ENCODE measurements at regions not wholly inside any gene's neighbourhood (a gene's known extent, or its start where the extent isn't known, plus 50 kb on each side); places are given as distances from the start of the nearest gene placed in this dataset.

GRCh38 chr4:62269918-62270317, 1069.8 kb downstream of the ADGRL3 start:
- H3K9me3 ChIP-seq (ENCODE audit: severe bottlenecking), result no peaks in the 10 kb centered on the region
- H3K36me3 ChIP-seq, result no peaks in the 10 kb centered on the region
- H3K27me3 ChIP-seq (ENCODE audit: insufficient read depth, low read depth, severe bottlenecking), result no peaks in the 10 kb centered on the region
- no peak overlapping the region for H3K4me3 ChIP-seq (ENCODE audit: low read depth, low read length)
- no peak for TF ChIP-seq CTCF (IDR thresholded peaks at IDR 0.05; ENCODE audit: low read depth, low read length)
- DNase-seq, result no peak
- no peak overlapping the region for H3K27ac ChIP-seq

DNA sequence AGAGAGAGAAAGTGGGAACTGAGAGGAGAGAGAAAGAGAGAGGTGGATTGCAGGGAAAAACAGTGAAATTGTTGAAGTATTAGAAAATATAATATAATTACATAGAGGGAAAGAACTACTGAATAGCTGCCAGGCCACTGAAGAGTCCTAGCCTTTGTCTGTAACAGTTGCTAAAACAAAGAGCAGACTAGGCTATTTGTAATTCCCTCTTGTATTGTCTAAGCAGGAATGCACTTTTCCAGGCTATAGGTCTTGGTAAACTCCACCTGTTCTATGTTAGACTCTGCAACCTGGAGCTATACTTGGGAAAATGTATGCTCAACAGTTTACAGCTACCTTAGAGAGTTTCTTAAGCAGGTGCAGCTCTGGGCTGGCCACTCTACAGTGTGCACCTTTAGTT, 1063.3 kb downstream of the ADGRL3 start:
- H3K4me3 ChIP-seq (ENCODE audit: low read depth, low read length), result no peak overlapping the region
- H3K36me3 ChIP-seq, result no peaks in the 10 kb centered on the region
- no peaks in the 10 kb centered on the region for H3K9me3 ChIP-seq (ENCODE audit: severe bottlenecking)
- no peak overlapping the region for H3K27ac ChIP-seq
- no peaks in the 10 kb centered on the region for H3K27me3 ChIP-seq (ENCODE audit: insufficient read depth, low read depth, severe bottlenecking)
- no peak for TF ChIP-seq CTCF (IDR thresholded peaks at IDR 0.05; ENCODE audit: low read depth, low read length)
- DNase-seq, result no peak

DNA sequence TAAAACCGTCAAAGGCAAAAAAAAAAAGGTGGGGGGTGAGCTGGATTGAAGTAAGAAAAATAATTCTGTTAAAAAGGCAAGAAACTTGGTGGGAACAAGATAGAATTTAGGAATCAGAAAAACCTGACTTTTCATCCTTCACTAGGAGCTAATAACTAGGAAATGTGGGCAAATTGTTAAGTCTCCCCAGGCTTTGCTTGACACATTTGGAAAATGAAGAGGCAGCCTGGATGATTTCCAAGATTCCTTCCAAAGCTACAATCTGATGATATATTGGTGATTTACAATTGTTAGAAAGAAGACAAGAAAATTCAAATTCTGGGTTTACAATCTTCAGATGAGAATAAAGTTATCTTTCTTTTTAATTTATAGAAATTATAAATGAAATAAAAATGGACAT, 1062.5 kb downstream of the ADGRL3 start:
- H3K9me3 ChIP-seq (ENCODE audit: severe bottlenecking), result no peaks in the 10 kb centered on the region
- no peak for TF ChIP-seq CTCF (IDR thresholded peaks at IDR 0.05; ENCODE audit: low read depth, low read length)
- H3K27ac ChIP-seq, result no peak overlapping the region
- H3K36me3 ChIP-seq, result no peaks in the 10 kb centered on the region
- no peak for DNase-seq
- H3K27me3 ChIP-seq (ENCODE audit: insufficient read depth, low read depth, severe bottlenecking), result no peaks in the 10 kb centered on the region
- no peak overlapping the region for H3K4me3 ChIP-seq (ENCODE audit: low read depth, low read length)

DNA sequence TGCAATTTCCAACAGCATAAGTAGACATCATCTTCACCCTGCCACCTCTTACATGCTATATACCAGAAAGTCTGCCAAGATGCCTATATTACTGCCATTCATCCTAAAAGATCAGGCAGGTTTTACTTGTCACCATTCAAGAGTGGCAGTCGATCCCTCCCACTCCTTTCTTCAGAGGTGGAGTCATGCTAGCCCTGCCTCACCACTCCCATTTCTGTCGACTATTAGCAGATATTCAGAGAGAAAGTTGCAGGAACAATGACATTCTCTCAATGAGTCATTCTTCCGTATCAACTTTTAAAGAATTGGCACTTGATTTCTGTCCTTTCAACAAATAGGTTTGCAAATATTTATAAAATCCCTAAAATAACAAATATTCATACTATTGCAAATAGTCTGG, 1060.1 kb downstream of the ADGRL3 start:
- Histone ChIP-seq H3K9me3 (ENCODE audit: severe bottlenecking) (no peaks in the 10 kb centered on the region), H3K27me3 (ENCODE audit: insufficient read depth, low read depth, severe bottlenecking) (no peaks in the 10 kb centered on the region), H3K27ac (no peak overlapping the region), H3K4me3 (ENCODE audit: low read depth, low read length) (no peak overlapping the region), H3K36me3 (no peaks in the 10 kb centered on the region)
- no peak for DNase-seq
- TF ChIP-seq CTCF (IDR thresholded peaks at IDR 0.05; ENCODE audit: low read depth, low read length), result no peak

DNA sequence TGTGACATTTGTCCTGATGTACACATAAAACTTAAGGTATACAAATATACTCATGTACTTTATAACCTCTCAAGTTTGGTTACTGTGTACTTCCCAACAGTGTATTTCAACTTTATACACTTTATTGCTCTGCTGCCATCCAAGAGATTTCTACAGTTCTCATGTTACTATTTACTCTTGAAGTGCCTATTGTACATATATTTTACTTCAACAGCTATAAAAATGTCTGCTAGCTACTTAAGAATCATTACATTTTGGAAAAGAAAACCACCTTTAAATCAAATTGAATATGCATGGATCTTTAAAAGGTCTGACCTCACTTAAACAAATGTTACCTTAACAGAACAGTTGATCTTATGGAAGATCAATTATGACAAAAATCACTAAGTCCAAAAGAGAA, 1056.4 kb downstream of the ADGRL3 start:
- no peak for DNase-seq
- no peaks in the 10 kb centered on the region for H3K9me3 ChIP-seq (ENCODE audit: severe bottlenecking)
- no peak for TF ChIP-seq CTCF (IDR thresholded peaks at IDR 0.05; ENCODE audit: low read depth, low read length)

GRCh38 chr4:62252728-62253127, 1052.6 kb downstream of the ADGRL3 start:
- no peaks in the 10 kb centered on the region for H3K9me3 ChIP-seq (ENCODE audit: severe bottlenecking)
- no peak for TF ChIP-seq CTCF (IDR thresholded peaks at IDR 0.05; ENCODE audit: low read depth, low read length)
- DNase-seq, result no peak

More for the DNA sequence above, 1056.4 kb downstream of the ADGRL3 start:
- Histone ChIP-seq H3K27ac (no peak overlapping the region), H3K27me3 (ENCODE audit: insufficient read depth, low read depth, severe bottlenecking) (no peaks in the 10 kb centered on the region), H3K4me3 (ENCODE audit: low read depth, low read length) (no peak overlapping the region), H3K36me3 (no peaks in the 10 kb centered on the region)

More at GRCh38 chr4:62252728-62253127, 1052.6 kb downstream of the ADGRL3 start:
- no peaks in the 10 kb centered on the region for H3K36me3 ChIP-seq
- no peak overlapping the region for H3K27ac ChIP-seq
- H3K27me3 ChIP-seq (ENCODE audit: insufficient read depth, low read depth, severe bottlenecking), result no peaks in the 10 kb centered on the region
- H3K4me3 ChIP-seq (ENCODE audit: low read depth, low read length), result no peak overlapping the region
